ENCODE measurements at regions not wholly inside any gene's neighbourhood (a gene's known extent, or its start where the extent isn't known, plus 50 kb on each side); places are given as distances from the start of the nearest gene placed in this dataset.

- no peak for DNase-seq (ENCODE audit: low spot score)
Observed at GRCh38 chr7:156179872-156180390, 367.7 kb upstream of the SHH start.

- DNase-seq (ENCODE audit: low spot score) = no peak
Observed at GRCh38 chr7:156178857-156179256, 366.6 kb upstream of the SHH start.

GRCh38 chr7:156178214-156178613, 366.0 kb upstream of the SHH start:
- no peak for DNase-seq (ENCODE audit: low spot score)

DNA sequence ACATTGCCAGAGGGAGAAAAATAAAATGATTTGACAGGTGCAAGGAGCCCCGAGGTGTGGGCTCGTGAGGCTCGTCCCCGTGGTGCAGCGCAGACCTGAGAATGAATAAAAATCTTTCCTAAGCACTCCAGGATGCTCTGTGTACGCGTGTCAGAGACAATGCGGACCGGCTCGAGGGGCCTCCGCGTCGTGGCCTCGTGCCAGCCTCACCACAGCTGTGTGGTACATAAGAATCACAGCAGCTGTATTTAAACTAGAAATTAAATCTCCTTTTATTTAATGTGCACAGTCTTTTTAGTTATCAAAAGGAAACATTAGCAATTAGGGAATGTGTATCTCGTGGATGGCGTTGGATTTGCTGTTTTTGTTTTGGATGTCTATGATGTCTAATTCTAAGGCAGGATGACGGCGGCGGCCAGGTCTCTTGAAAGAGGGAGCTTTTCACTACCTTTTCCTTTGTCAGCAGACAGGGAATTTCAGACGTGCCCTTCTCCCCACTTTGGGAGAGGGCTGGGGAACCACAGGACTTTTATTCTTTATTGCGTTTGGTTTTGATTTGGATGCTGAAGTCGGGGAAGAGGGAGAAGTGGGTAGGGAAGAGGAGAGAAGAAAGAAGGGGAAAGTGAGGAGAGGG, 365.3 kb upstream of the SHH start:
- DNase-seq (ENCODE audit: low spot score) = no peak

GRCh38 chr7:156176039-156176438, 363.8 kb upstream of the SHH start:
- no peak for DNase-seq (ENCODE audit: low spot score)

DNA sequence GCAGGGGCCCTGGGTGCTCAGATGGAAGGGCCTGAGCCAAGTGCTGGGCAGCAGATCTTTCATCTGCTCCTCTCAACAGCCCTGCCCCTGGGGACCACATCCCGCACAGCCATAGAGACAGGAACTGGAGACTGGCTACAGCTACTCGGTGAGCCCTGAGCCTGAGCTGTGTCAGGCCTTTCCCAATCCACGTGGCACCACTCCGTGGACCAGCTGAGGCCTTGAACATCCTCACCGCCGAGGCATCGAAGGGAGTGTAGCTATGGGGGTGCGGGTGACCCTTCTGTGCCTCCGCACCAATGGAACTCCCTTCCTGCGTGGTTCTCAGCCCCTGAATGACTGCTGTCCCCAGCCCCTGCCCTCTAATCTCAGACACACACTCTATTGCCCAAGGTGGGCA, 362.7 kb upstream of the SHH start:
- no peak for DNase-seq (ENCODE audit: low spot score)

GRCh38 chr7:156174428-156174827, 362.2 kb upstream of the SHH start:
- DNase-seq (ENCODE audit: low spot score) = no peak

DNA sequence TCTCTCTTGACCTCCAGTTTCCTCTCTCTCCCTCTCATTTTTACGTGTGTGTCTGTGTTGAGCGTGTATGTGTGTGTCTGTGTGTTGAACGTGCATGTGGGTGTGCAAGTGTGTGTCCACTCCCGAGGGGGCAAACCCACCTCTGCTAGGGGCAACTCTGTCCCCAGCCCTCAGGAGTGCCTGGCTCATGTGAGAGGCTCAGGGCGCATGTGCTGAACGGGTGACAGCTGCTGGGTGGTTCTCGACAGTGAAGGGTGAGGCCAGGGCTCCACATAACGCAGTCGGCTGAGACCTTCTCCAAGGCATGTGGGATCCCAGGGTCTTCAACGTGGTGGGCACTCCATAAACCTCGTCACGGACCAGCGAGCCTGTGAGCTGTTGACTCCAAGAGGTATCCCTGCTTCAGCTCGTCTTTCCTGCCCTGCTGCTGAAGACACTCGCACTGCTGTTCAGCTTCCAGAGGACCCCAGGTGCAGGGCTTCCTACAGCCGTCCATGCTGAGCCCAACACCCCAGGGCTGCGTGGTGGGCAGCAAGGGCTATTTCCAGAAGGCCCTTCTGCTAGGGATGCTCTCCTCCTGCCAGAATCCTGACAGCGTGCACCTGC, 361.6 kb upstream of the SHH start:
- no peak for DNase-seq (ENCODE audit: low spot score)

DNA sequence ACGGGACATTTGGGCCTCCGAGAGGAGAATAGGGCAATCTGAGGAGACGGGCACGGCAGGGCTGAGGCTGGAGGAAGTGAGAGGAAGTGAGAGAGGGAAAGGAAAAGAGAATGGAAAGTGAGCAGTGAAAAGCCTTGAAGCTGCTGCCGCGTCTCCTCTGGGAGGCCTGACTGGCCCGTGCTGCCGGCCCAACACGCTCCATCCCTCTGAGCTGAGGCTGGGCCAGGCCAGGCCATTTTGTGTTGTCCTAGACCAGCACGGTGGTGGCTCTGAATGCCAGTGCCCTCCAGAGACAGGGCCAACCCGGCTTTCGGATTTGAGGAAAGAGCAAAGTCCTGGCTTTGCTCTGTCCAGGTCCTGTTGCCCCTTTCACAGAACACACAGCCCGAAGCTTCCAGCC, 361.1 kb upstream of the SHH start:
- DNase-seq (ENCODE audit: low spot score) = no peak

DNA sequence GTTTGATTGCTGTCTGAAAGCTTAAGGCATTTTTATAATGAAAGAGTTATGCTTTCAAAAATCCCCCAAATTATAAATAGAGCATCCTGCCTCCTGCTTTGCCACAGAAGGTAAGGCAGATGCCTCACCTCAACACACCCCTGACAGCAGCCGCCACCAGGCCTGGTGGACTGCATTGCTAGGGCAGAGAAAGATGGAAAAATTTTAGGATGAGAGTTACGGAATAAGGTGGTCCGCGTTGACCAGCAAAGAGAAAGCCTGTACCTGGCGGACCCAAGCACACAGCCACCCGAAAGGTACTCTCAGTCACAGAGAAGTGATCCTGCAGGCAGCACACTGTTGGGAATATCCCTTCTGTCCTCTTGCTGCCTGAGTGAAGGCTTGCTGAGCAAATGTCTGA, 360.4 kb upstream of the SHH start:
- DNase-seq (ENCODE audit: low spot score) = no peak

DNA sequence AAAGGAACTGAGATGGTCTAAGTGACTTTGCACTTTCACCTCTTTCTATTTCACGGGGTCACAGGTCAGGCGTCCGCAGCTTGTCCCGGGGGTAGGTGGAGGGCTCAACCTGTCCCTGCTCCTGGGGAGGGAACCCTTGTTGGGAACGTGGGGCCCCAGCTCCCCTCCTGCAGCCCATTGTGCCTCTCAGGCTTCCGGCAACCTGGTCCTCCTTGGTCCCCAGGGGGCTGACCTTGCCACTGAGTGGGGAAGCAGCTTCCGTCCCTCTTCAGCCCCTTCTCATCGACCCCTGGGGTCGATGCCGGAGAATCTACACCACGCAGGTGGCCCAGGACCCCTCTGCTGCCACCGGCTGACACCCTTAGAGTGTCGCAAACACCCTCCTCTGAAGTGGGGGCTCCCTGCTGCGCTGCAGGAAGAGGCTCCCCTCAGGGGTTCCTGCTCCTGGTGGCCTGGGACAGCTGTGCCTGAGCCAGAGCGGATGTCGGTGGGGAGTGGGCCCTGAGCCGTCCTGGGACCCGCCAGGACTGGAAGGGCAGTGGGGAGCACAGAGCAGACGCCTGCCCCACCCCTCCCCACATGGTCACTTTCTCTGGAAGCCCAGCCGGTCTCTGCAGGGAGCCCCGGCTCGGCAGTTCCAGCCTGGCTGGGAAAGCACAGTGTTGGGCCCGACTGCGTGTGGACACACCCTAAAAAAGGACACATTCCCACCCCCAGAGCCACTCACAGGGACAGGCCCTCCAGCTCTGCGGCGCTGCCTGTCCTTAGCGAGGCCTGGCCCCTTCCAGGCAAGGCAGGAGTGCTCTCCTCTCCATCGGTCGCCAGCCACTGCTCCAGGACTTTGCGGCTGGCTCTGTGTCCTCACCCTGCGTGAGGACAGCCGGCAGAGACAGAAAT, 357.5 kb upstream of the SHH start:
- DNase-seq (ENCODE audit: low spot score) = no peak

- DNase-seq (ENCODE audit: low spot score) = no peak
Observed at GRCh38 chr7:156168434-156168833, 356.2 kb upstream of the SHH start.

DNA sequence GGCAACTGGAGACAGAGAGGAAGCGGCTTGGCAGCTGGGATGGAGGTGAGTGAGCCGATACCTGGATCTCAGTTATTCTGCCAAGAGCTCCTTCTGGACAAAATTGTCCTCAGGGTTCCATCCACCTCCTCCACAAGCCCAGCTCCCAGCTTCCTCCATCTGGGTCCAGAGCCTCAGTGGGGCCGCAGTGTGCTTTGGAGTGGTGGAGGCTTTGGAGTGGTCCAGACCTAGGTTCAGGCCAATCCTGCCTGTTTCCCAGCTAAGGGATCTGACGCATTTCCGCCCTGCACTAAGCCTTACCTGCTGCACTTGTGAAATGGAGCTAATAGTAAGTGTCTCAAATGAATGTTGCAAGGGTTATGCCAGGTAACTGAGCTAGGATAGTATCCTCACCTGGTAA, 355.7 kb upstream of the SHH start:
- DNase-seq (ENCODE audit: low spot score) = no peak

- DNase-seq (ENCODE audit: low spot score) = no peak
Observed at GRCh38 chr7:156167417-156167807, 355.1 kb upstream of the SHH start.

- no peak for DNase-seq (ENCODE audit: low spot score)
Observed at GRCh38 chr7:156166692-156167416, 354.6 kb upstream of the SHH start.

- no peak for DNase-seq (ENCODE audit: low spot score)
Observed at GRCh38 chr7:156163747-156164146, 351.5 kb upstream of the SHH start.

- no peak for DNase-seq (ENCODE audit: low spot score)
Observed at GRCh38 chr7:156162451-156162850, 350.2 kb upstream of the SHH start.

DNA sequence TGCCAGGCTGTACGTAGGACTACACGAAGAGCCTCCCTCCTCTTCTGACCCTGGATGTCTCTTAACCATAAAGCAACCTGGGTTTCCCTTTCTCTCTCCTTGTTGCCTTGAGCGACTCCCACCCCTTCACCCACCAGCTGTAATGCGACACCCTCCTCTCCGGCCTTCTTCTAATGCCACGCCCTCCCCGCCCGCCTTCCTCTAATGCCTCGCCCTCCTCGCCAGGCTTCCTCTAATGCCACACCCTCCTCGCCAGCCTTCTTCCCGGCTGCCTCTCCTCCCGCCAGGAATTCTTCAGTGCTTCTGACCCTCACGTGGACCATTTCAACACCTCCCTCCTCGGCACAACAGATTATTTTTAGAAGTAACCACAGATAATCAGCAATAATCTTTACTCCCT, 348.5 kb upstream of the SHH start:
- DNase-seq (ENCODE audit: low spot score) = no peak

GRCh38 chr7:156158693-156159092, 346.4 kb upstream of the SHH start:
- DNase-seq (ENCODE audit: low spot score) = no peak

GRCh38 chr7:156158213-156158612, 345.9 kb upstream of the SHH start:
- no peak for DNase-seq (ENCODE audit: low spot score)

DNA sequence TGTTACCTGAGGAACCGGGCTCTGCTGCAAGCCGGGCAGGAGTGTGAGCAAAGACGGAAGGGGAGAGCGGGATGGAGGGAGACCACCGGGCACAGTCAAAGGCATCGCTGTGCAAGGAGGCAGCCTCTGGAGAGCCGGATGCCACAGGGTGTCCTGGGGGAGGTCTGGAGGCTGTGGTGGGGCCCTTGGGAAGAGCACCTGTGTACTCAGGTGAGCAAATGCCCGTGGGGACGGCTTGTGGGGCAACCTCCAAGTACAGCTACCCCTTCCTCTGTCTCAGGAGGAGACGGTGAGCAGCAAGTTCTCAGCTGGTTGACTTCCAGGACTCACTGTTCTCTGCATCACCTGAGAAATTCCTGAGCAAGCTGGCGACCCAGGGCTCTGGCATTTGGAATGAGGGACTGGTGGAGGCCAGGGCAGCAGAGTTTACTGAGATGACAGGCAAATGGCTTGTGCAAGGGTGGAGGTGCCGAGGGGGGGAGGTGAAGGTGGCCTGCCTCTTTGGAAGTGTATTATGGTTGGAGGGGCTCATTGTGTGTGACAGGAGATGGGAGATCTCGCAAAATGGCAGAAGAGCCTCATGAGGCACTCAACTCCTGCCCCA, 345.2 kb upstream of the SHH start:
- no peak for DNase-seq (ENCODE audit: low spot score)

Measured in A172 (cell line).